Hepatocyte (in vitro differentiated cells): ENCODE measurements at regions not wholly inside any gene's neighbourhood (a gene's known extent, or its start where the extent isn't known, plus 50 kb on each side); places are given as distances from the start of the nearest gene placed in this dataset.

Experiments
- EZH2 ChIP-seq: fragments of 200-600 bp; sonication (generic); IDR thresholded peaks from 2 replicates; pipeline ENCODE4 v1.6.1; 2016; ENCODE audit warnings: antibody characterized with exemption, mild to moderate bottlenecking, borderline replicate concordance
- EZH2phosphoT487 ChIP-seq: fragments of 200-600 bp; sonication (generic); IDR thresholded peaks from one replicate; pipeline ENCODE4 v1.6.1; 2018; ENCODE audit warnings: antibody characterized with exemption, mild to moderate bottlenecking, low read depth, moderate library complexity; ENCODE audit not compliant: unreplicated experiment, severe bottlenecking
- TF ChIP-seq, protein P1 (sequence below): fragments of 200-600 bp; sonication (generic); IDR thresholded peaks from 2 replicates; pipeline ENCODE4 v1.5.1; 2016; ENCODE audit warnings: antibody characterized with exemption, mild to moderate bottlenecking; ENCODE audit not compliant: poor library complexity

DNA sequence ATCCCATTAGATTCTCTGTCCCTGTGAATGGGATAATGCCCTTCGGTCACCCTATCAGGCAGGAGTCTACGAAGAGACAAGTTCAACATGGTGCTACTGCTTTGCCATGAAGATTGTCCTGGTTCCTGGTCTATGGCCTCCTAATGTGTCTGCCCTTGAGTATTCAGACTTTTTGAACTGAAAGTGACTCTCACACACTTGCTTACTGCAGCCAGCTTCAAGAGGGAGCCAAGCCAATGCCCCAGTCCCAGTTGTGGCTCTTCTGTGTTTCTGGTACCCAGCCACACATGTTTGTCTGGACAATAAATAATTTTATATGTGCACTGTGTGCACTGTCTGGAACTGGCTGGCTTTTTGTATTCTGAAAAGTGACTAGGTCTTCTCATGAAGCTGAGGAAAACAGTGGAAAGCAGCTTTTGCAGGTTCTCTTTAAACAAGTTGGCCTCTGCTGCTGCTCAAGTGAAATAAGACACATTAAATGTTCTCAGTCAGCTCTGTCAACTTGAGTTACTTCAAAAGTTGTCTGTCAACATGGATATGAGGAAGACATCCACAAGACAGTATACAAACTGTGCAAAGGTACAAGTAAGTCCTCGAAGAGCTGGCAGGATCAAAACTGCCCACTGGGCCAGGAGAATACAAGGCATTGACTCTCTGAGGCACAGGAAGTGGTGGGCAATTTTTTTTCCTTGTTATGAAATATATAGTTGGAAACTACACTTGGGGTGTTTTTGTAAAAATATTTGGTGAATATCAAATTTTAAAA, 60.0 kb downstream of the ZNF608 start:
- TF ChIP-seq, protein P1, sequence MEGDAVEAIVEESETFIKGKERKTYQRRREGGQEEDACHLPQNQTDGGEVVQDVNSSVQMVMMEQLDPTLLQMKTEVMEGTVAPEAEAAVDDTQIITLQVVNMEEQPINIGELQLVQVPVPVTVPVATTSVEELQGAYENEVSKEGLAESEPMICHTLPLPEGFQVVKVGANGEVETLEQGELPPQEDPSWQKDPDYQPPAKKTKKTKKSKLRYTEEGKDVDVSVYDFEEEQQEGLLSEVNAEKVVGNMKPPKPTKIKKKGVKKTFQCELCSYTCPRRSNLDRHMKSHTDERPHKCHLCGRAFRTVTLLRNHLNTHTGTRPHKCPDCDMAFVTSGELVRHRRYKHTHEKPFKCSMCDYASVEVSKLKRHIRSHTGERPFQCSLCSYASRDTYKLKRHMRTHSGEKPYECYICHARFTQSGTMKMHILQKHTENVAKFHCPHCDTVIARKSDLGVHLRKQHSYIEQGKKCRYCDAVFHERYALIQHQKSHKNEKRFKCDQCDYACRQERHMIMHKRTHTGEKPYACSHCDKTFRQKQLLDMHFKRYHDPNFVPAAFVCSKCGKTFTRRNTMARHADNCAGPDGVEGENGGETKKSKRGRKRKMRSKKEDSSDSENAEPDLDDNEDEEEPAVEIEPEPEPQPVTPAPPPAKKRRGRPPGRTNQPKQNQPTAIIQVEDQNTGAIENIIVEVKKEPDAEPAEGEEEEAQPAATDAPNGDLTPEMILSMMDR, result no peak
- TF ChIP-seq EZH2 (no peak), EZH2phosphoT487 (no peak)
